ENCODE measurements at regions not wholly inside any gene's neighbourhood (a gene's known extent, or its start where the extent isn't known, plus 50 kb on each side); places are given as distances from the start of the nearest gene placed in this dataset.

DNA sequence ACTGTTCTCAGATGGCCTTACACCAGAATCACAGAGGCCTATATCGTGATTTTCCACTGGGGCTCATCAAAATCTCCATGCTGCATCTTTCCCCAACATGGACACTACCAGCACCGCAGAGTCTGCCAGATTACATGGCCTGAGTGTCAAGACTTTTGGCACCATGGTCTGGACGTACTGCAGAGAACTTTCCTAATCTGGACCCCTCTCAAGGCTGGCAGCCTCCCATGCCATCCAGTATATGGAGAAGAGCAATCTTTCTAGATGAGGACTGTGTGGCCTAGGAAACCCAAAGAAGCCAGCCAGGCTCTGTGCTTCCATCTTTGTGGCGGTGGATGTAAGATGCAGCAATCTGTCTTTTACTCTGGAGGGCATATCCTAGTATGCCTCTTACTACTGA lies 139.2 kb downstream of the ADAMTS15 start:
- no peak for DNase-seq

DNA sequence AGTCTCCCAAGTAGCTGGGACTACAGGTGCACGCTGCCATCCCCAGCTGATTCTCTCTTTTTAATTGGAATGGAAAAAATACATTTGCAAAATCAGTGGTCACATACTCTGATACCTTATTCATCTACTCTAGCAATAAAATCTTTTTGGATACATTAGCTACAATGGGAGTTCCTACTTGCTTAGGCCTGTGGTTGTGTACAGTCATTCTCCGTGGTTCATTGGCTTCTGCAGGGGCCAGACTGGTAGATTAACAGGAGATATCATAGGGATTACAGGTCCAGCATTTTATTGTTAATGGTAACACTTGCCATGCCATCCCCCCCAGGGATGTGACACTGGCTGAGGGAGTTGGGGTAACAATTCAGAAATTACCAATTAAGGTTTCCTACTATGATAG lies 140.0 kb downstream of the ADAMTS15 start:
- no peak for DNase-seq

DNA sequence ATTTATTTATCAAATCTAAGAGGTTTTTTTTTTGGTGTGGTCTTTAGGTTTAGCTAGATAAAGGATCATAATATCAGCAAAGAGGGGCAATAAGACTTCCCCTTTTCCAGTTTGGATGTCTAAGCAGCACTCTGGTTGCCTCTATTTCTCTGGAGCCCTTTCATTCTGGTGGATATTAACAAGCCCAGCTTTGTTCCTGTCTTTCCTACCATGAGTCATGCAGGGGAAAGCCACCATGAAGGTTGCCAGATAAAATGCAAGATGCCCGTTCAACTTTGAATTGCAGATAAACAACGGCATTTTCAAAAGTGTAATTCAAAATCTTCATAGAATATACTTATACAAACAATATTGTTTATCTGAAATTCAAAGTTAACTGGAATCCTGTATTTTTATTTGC lies 143.6 kb downstream of the ADAMTS15 start:
- no peak for DNase-seq

DNA sequence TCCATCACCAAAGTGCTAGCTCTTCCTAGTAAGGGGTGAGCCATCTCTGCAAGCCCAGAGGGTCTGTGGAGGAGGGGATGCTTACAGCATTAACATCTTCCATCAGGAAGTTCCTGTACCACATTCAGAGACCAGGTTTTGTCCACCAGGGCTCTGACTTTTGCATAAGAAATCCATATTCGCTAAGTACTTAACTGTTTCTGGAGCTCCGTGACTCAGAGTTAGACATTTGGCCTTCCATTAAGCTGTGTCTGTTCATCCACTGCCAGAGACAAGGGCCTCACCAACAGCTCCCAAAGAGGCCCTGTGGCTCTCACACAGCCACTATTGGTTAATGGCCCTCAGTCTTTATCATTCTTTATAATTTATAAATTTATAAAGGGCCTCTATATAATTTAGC lies 144.6 kb downstream of the ADAMTS15 start:
- DNase-seq, result no peak

DNA sequence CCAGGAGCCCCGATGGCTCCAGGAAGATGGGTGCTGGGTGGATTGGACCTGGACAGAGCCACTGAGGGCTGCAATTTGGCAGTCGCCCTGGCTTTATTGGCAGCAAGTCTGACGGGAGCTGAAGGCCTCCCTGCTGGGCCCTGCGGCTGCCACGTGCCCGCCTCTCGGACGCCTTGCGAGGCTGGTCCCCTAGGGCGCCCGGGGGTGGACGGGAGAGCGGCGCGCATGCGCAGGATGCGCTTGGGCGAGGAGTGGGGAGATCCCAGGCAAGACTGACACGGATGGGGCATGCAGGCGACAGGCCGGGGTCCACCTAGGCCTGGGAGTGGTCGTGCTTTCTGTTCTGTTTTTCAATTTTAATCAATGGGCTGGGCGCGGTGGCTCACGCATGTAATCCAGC lies 150.0 kb downstream of the ADAMTS15 start:
- DNase-seq, result no peak

DNA sequence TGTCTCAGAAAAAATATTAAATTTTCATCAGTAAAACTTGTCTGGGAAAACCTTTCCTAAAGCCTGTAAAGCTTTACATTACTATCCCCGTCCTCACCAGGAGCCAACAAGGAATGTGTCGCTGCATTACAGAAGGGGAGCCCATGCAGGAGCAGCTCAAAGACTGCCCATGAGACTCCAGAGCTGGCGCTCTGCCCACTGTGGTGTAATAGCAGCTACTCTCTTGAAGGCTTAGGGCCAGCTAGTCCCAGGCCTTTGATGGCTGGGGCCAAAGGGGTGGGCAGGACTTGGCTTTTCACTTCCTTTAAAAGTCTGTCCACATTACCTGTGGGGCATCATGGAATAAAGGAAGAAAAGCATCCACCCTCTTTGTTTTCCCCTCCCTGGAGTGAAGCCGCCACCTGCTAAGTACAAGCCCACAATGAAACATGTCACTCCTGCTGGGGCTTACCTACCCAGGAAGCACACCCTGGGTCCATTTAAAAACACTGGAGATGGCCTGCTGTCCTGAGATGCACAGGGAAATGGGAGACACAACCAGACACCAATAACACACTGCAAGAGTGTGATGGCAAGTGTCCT lies 150.7 kb downstream of the ADAMTS15 start:
- no peak for DNase-seq

DNA sequence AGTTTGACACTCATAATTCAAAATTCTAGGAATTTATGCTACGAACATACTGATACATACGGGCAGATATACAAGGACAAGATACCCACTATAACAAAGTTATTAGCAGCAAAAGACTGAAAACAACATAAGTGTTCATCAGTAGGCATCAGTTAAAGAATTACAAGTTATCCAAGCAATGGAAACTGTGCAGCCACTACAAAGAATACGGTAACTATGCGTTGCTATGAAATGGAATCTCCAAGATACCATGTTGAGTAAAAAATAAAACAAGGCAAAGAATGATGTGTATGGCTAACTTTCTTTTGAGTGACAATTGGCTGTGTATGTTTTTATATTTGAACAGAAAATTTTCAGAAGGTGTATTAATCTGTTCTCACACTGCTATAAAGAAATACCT lies 151.7 kb downstream of the ADAMTS15 start:
- no peak for DNase-seq

DNA sequence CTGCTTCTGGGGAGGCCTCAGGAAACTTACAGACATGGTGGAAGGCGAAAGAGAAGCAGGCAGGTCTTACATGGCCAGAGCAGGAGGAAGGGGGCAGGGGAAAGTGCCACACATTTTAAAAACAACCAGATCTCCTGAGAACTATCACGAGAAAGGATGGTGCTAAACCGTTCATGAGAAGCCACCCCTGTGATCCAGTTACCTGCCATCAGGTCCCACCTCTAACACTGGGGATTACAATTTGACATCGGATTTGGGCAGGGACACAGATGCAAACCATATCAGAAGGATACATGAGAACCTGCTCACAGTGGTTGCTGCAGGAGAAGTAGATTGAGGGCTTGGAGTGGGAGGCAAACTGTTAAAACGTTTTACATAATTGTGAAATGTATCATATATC lies 152.2 kb downstream of the ADAMTS15 start:
- no peak for DNase-seq

DNA sequence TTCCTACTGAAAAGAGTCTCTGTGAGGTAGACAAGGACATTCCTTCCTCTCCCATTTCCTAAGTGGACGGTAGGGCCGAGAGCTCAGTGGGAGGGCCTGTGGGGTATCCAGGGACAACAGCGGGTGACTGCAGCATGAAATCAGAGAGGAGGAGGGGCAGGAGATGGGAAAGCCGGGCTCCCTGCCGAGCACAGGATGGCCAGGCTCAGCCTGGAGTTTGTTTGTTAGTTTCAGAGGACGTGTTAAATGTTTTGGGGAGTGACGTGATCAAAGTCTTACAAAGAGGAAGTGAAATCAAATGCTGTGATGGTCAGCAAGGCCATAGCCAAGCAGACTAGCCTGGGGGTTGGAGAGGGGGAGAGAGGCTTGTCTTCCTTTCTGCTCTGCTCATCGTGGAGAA lies 152.7 kb downstream of the ADAMTS15 start:
- no peak for DNase-seq

DNA sequence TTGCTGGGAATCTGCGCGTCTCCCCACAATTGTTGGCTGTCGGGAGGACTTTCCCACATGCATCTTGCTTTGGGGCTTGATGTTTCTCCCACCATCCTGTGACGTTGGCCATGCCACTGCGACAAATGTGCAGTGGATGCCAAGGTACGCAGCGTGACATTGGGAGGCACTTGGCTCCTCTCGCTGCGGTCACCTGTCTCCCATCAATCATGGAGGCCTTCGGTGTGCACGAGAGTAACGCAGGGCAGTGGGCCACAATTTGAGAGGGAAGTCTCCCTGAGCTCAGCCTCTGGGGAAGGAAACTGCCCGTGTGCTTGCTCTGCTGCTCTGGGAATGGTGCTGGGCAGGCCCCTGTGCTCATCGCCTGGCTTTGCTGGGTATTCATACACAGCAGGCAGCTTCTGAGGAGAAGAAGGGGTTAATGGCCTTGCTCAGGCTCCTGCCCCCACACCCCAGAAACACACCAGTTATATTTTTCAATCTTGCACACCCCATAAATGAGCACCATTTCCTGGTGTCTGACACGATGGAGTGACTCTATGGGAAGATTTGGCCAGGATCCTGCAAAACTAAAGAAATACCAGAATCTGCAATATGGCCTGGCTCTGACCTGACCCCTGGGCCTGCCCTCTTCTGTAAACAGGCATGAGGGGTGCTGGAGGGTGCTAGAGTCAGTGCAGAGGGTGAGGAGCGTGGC lies 153.5 kb downstream of the ADAMTS15 start:
- no peak for DNase-seq

DNA sequence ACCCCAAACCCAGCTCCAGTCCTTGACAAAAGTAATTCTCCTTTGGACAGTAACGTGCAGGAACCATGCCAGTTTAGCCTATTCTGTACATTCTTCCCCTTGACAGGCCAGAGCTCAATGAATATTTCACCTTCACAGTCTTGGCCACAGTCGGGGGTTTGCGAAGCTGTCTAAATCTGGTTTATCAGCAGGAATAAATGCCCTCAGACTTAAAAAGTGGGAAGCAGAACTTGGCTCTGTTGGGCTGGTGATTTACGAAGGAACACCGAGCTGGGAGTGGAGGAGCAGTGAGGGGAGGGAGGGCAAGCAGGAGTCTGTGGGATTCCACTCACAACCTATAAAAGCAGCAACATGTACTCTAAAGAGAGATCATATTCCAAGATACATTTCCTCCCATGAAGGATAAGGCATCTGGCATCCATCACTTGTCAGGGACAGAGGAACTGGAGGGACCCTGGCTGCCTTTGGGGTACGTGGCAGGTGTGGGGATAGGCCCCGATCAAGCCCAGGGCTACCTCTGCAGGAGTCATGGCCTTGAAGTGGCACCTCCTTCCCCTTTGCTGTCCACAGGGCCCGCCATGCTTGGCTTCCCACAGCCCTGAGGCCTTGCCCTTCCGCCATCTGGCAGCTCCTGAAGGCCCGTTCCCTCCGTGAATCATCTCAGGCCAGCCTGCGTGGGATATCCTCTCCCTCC lies 154.3 kb downstream of the ADAMTS15 start:
- no peak for DNase-seq

DNA sequence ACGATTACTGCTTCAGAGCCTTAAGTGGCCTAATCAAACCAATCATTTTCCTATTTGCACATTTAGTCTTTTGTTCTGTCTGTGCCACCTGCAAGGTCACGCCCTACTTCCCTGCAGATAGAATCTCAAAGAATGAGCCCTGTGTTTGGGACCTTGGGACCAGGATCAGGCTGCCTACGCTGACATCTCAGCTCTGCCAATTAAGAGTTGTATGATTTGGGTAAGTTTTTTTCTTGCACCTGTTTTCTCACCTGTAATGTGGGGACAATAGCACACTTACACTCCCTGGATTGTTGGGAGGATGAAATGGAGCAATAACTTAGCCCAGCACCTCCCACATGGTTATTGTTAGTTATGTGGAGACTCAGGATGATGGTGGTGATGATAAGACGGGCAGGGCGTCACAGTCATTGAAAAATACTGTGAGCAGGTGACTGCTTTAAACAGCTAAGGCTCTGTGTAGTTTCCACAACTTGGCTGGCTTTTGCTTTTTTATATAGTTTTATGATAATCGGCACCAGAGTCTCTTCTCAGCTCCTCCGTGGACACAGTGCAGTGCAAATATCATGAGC lies 155.0 kb downstream of the ADAMTS15 start:
- no peak for DNase-seq

DNA sequence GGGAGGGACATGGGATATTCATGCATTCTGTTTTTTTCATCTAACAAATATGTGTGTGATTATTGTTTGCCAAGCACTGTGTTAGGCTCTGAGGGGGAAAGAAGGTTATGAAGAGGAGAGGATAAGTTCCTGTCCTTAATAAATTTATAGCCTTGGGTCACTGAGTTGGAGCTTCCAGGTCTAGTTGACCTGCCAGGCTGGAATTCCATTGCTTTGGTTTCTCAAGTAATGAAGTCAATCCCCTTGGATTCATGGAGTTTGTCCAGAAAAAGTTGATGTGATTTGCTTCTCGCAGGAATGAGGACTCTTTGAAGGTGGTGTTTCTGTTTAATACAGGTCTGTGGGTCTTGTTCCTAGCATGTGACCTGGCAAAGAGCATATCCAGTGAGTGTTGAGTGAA lies 156.2 kb downstream of the ADAMTS15 start:
- DNase-seq, result no peak

DNA sequence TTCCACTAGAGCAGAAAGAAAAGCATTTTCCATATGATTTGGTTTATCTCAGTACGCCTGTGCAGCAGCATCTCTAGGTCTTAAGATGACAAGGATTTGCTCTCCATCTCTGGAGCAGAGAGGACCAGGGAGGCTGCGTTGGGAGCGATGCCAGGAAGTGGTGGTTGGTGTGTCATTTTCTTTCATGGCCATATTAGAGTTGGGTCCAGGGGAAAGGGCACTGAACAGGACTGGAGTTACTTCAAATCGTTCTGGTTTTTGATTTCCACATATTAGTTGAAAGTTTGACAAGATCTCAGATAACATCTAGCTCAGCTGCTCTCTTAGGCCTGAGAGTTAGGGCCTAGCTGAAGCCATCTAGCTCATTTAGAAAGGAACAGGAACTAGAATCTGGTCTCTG lies 157.7 kb downstream of the ADAMTS15 start:
- no peak for DNase-seq

DNA sequence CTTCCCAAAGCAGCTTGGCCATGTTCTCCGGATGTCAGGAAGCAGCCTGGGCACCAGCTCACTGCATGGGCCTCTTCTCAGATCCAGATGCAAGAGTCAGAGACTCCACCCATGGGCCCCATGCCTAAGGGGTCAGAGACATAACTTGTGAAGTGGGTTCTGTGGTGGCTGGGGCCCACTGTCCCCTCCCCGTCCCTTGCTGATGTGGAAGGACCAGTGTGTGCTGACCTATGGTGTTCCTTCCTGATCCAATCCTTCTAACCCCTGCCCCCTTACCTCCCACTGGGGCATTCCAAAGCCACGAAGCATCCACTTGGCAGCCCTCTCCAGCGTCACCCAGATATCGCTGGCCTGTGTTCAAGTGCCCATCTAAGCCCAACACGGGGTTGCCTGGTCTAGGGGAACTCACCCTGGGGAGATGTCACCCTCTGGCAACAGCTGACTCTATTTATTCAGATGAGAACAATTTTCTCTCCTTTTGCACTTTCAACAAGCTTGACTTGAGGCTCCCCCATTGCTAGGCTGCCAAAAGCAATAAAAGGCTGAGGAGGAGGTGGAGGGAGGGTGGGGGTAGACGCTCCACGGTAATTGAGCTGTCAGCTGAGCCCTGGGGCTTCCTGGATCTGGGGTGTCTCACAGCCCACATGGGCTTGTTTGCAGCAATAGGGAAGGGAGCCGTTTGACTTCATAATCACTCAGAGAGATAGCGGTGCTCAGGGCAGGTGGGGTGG lies 158.5 kb downstream of the ADAMTS15 start:
- no peak for DNase-seq

DNA sequence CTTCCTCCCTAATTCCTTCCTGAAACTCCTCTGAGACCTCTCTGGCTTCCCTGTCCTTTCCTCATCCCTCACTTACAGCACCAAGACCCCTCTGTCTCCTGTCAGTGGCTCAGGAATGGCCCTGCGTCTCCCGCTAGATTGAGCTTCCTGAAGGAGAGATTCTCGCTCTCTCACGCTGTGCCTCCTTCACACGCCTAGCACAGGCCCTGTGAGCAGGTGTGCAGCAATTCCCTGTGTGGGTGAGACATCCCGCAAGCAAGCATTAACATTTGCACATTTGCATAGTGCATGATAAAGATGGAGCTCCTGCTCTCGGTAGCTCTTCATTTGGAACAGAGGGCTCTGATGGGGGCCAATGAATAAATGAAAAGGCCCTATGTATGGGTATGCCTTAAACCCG lies 159.8 kb downstream of the ADAMTS15 start:
- no peak for DNase-seq

DNA sequence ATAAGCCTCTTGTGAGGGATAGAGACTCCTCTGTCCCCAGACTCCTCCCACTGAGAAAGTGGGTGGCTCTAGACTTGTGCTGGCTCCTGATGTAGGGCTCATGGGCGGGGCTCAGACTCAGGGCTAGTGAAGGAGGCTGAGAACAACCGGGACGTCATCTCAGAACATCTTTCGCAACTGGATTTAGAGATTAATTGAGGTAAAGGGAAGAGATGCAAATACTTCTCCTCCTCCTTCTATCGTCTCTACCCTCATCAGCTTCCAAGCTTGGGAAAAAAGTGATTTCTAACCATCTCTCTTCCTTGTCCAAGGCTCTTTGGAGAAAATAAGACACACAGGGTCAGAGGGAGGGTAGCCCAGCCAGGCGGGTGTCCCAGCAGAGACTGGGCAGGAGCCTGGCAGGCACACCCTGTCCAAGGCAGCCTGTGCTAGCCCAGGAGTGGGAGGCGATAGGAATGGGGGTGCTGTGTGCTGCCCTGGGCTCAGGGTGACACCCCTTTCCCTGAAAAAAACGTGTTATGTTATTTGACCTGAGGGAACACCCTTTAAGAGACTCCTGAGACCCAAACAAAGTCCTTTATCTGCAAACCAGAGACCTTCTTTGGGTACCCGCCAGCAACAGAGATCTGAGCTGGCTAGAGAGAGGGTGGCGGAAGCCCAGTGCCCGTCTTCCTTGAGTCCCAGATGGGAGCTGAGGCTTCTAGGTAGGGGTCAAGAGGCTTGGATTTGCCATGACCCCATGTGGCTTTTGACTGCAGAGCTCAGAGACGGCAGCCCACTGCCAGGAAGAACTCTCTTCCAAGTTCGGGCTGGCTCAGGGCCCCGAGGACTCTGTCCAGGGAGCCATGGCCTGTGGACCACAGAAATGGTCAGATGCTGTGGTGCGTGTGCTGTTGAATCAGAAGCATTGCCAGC lies 160.9 kb downstream of the ADAMTS15 start:
- peak; percentile 21 for DNase-seq

DNA sequence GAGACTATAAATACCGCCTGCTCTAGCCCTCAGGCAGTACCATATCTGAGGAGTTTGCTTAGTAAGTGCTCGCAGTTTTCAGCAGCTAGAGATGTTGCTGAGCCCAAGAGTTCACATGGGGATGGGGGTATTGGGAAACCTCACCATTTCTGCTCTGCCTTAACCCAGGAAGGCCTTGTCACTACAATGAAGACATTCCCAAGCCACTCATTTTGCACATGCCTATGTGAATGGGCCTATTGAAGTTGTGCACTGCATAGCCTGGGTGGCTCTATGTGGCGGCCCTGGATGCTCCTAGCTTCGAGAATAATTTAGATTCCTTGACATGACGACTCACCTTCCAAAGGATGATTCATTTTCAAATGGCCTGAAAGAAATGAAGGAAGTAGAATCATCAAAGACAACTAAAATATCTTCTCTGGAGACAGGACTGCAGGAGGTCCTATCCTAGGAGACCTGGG lies 163.4 kb downstream of the ADAMTS15 start:
- no peak for DNase-seq

DNA sequence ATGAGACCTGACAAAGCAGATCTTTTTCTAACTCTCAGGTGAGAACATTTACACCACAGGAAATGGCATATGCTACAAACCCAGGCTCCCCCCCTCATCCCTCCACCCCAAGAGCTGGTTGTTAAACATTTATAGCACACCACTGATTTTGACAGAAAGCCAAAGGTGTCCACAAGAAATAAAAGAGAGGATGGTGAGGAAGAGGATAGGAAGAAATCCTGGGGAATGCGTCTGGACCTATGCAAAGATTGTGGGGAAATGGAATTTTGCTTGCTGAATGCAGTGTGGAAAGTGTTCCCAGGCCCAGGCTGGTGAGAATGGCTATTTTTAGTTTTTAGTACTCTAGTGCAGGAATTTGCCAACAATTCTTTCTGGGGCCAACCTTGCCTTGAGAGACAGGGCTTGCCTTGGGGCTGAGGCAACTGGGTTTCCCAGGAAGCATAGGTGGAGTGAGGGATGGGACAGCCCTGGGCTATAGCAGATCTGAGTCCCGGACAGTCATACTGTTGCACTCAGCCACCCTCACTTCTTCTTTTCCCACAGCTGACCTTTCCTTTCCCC lies 163.9 kb downstream of the ADAMTS15 start:
- no peak for DNase-seq

DNA sequence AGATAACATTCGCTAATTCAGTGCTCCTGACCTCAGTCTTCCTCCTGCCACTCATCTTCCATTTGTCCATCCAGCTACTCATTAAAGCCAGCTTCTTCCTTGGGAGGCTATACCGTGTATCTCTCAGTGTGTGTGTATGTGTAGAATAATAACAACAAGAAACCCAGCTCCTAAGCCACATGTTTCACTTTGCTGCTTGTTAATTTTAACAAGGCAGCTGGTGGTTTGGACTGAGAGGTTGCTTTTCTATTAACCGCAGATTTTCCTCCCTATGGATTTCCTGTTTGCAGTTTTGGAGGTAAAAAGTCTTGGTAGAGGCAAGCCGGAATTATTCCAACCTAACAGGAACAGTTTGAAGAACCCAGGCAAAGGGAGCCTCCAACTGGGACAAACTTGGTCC lies 165.0 kb downstream of the ADAMTS15 start:
- no peak for DNase-seq

DNA sequence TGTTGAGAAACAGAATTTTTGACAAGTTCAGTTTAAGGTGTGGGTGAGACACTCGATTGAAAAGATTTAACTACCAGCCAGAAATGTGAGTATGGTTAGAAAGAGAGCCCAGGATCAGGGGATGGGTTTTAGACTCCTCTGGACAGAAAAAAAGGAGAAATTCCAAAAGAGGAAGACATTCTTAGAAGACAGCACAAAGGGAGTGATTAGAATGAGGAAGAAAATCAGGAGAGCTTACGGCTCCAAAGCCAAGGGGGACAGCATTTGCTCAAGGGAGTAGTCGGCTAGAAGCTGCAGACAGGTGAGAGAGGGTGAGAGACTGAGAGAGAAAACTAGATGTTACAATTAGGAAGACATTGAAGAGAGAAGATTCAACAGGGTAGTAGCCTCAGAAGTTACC lies 166.1 kb downstream of the ADAMTS15 start:
- DNase-seq, result no peak

DNA sequence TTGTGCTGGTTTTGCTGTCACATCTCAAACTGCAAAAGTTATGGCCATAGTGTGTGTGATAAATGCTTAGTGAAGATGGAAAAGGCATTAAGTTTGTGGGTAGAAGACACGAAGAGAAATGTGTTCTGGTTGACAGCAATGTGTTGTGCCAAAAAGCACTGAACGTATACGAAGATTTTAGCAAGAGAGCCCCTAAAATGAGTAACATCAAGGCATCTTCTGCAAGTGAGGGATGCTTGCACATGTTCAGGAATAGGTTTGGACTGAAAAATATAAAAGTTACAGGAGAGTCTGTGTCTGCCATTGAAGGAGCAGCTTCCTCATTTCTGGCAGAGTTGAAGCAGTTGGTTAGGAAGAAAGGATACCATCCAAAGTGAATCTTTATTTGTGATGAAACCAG lies 167.1 kb downstream of the ADAMTS15 start:
- DNase-seq, result no peak

Measured in NCI-H82 (cell line).